ENCODE measurements at regions not wholly inside any gene's neighbourhood (a gene's known extent, or its start where the extent isn't known, plus 50 kb on each side); places are given as distances from the start of the nearest gene placed in this dataset.

DNA sequence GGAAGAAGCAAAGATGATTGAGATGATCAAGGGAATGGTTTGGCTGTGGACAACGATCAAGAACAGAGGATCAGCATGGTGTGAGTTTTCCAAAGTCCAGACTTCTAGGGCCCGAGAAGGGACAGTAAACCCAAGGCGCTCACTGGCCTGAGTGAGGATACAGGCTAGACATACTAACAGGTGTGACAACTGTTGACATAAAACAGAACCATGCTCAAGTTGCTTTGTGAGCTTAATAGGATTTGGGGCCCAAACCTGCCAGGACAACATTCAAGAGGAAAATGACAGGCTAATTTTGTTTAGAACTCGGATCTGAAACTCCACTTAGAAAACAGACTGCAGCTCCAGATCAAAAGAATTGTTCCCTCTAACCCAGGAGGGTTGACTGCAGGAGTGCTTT is 68.1 kb upstream of the ACKR3 start:
- DNase-seq, result no peak

GRCh38 chr2:236503100-236503499 is 66.5 kb upstream of the ACKR3 start:
- DNase-seq, result no peak

- no peak for DNase-seq
These were observed 66.0 kb upstream of the ACKR3 start for GRCh38 chr2:236503583-236503982.

GRCh38 chr2:236505041-236505440 is 64.6 kb upstream of the ACKR3 start:
- DNase-seq, result no peak

GRCh38 chr2:236505648-236506047 is 64.0 kb upstream of the ACKR3 start:
- no peak for DNase-seq

GRCh38 chr2:236507393-236508085 is 62.1 kb upstream of the ACKR3 start:
- DNase-seq, result no peak

GRCh38 chr2:236508466-236508865 is 61.2 kb upstream of the ACKR3 start:
- DNase-seq, result no peak

GRCh38 chr2:236510034-236510433 is 59.6 kb upstream of the ACKR3 start:
- no peak for DNase-seq

DNA sequence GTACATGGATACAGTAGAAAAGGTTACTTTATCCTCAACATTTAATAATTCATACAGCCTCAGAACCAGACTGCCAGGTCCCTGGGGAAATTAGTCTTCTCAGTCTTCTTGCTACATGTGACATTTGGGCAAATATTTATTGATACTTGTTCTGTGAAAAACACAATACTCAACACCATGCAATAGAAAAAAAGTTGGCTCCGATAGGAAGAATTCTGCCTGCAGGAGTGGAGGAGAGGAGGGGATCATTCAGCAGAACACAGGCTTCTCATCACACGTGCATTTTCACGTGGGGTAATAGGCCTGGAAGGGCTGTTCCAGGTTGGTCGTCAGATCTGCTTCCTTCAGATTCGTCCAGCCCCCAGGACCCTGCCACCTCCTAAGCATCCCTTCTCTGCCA is 58.4 kb upstream of the ACKR3 start:
- DNase-seq, result no peak

DNA sequence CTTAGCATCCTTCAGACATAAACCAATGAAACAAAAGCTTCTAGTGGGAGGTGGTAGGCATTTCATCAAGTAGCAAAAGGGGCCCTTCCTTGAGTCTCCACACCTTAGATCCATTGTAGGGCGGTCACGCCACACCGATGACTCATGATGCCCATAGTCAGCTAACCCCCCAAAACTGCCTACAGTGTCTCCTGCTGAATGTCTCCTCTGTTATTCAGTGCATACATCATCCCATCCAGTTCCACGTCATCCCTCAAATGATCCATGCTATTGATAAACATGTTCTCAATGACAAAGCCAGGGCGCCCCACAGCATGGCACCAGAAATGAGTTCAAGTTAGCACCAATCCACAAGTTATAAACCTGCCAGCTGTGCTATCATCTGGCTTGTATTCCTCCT is 57.4 kb upstream of the ACKR3 start:
- DNase-seq, result no peak

DNA sequence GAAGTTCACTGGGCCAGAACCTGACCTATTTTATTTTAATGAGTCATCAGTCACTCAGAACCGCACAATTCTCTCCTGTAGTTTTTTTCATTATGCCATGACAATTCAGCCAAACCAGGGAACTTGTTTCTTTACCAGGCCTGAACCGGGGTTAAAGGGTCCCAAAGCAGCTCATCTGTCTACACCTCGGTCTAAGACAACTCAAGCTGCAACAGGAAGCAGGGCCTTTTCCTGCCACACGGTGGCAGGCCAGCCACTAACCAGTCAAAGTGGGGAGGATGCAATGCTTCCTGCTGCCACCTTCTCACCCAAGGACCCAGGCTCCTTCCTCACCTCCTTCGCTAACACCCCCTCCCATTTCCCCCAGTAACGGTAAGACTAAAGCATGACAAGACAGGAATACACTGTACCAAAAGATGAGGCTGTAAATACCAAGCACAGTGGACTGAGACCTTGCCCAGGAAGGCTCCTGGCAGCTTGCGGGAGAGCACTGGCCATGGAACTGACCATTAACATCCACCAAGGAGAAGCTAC is 56.7 kb upstream of the ACKR3 start:
- peak; percentile 2 for DNase-seq

DNA sequence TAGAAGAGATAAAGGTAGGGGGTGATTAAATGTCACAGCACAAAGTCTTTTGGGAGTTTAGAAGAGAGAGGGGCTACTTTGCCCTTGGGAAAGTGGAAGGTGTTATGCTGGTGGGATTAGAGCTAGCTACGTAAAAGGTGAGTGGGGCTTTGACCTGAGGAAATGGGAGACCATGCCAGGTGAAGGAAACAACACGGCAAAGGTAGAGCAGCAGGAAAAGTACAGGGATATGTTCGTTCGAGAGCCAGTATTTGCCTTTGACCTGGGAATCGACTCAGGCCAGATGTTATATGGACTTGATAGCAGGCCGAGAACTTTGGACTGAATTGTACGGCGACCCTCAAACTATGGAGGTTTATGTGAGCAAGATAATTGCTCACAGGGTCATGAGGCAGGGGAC is 55.7 kb upstream of the ACKR3 start:
- DNase-seq, result no peak

DNA sequence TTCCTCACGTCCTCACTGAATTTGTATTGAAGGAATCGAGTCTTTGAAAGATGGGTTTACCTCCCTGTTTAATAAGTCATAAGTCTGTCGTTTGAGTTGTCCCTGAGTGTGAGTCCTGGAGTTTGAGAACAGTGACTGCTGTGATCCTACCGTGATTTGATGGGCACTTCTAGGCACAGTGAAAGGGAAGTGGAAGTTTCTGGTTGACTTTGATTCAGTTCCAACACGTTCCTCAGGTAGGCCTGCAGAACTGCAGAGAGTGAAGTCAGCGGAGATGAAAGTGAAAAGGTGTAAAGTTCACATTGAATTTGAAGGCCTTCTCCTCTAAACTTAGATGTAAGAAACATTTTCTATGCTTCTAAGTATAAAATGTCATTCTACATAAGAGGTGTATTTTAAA is 52.9 kb upstream of the ACKR3 start:
- DNase-seq, result no peak

DNA sequence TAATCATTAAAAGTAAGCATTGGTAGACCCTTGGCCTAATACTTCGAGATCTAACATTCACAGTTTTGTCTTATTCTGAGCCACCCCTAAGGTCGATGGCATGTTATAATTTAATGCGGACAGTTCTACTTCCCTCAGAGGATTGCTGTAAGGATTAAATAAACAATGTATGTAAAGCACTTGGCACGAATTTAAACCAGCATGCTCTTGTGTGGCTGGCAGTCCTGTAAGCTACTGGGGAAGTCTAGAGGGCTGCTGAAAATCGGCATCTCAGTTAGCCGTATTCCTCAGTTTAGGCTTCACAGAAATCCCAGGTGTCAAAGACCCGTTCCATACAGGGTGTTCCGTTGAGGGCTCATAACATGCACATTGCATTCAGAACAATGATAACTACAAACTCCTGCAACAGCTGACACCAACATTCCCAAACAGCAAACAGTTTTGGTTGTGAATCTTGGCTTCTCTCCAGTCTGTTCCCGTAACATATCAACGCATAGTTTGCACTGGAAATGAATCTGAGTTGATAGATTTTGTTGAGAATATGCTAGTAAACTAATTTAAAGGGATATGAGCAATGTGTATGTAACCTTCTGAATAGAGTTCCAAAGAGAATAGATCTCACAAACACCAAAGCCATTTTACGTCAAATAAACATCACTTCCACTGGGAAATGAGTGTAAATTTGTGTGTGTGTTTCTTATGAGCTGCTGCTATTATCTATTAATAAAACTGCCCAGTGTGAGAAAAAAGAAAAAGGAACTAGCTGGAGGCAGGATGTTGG is 52.2 kb upstream of the ACKR3 start:
- no peak for DNase-seq

Measured in NCI-H1092 treated with DMSO at 0.1 percent for 48 hours (cell line).